EL (cell line): ENCODE measurements at regions not wholly inside any gene's neighbourhood (a gene's known extent, or its start where the extent isn't known, plus 50 kb on each side); places are given as distances from the start of the nearest gene placed in this dataset.
"Not testable (repeated sequence)": the region's sequence is repeated elsewhere in the genome, so short reads cannot be mapped to it uniquely, and the experiment has no call there.

Source experiments
- DNase-seq: peaks from one replicate; pipeline ENCODE4 v3.0.0-alpha.2; 2016

DNA sequence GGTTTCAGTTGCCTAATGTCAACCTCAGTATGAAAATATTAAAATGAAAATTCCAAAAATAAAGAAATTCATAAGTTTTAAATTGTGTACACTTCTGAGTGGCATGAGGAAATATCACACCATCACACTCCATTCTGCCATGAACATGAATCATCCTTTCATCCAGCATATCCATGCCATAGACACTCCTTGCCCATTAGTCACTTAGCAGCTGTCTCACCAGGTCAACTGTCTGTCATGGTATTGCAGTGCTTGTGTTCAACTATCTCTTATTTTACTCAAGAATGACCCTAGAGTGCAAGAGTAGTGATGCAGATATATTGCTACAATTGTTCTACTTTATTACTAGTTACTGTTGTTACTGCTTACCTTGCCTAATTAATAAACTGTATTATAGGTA is 712.4 kb downstream of the EPHA7 start:
- DNase-seq, result no peak

GRCh38 chr6:92701425-92702096 is 717.8 kb downstream of the EPHA7 start:
- no peak for DNase-seq

- DNase-seq, result no peak
These were observed 718.9 kb downstream of the EPHA7 start for GRCh38 chr6:92700411-92700810.

DNA sequence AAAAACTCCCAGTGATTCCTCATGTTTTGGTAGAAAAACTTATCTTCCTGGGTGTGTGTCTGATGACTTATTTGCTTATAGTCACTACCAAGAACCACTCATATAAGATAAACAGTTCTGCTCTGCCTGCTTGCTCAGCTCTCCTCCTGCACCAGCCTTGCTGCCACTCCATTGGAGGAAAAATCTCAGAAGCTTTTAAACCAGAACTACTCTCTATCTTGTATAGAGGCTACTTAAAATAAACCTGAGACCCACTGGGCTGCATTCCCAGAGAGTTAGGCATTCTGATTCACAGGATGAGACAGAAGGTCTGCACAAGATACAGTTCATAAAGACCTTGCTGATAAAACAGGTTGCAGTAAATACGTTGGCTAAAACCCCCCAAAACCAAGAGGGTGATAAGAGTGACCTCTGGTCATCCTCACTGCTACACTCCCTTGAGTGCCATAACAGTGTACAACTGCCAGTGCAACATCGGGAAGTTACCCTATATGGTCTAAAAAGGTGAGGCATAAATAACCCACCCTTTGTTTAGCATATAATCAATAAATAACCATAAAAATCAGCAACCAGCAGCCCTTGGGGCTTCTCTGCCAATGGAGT is 728.3 kb downstream of the EPHA7 start:
- DNase-seq, result no peak

DNA sequence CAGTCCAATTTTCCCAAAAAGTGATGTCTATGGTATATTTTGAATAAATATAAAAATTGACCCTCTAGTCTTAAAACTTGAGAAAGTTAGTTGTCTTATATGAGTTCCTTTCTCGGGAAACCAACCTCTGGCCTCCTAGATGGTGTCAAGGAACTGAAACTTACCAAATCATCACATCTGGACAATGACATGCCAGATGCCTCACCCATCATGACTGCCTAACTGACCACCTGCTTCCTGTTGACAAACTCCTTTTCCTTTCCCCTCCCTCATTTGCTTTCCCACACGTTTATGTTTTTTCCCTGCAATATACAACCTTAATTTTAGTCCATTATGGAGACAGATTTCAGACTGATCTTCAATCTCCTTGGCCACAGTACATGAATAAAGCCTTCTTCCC is 731.0 kb downstream of the EPHA7 start:
- no peak for DNase-seq

- DNase-seq, result no peak
These were observed 732.1 kb downstream of the EPHA7 start for GRCh38 chr6:92687278-92687677.

GRCh38 chr6:92684386-92684785 is 735.0 kb downstream of the EPHA7 start:
- no peak for DNase-seq

DNA sequence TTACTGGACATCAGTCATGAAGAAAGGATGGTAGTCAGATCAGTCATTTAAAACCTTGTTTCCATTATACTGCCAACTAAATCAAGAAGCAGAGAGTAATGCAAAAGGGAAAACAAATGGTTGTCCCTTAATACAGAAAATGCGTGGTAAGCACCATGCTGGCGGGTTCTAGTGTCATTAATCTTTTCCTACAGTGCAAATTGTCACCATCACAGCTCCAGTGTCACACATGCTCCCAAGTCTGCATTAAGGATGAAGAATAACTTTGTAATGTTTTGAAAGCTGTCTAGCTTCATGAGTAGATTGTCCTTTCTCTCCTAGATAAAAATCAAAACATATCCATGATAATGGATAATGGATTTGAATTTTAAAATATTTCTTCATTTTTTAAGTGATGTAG is 735.6 kb downstream of the EPHA7 start:
- no peak for DNase-seq

DNA sequence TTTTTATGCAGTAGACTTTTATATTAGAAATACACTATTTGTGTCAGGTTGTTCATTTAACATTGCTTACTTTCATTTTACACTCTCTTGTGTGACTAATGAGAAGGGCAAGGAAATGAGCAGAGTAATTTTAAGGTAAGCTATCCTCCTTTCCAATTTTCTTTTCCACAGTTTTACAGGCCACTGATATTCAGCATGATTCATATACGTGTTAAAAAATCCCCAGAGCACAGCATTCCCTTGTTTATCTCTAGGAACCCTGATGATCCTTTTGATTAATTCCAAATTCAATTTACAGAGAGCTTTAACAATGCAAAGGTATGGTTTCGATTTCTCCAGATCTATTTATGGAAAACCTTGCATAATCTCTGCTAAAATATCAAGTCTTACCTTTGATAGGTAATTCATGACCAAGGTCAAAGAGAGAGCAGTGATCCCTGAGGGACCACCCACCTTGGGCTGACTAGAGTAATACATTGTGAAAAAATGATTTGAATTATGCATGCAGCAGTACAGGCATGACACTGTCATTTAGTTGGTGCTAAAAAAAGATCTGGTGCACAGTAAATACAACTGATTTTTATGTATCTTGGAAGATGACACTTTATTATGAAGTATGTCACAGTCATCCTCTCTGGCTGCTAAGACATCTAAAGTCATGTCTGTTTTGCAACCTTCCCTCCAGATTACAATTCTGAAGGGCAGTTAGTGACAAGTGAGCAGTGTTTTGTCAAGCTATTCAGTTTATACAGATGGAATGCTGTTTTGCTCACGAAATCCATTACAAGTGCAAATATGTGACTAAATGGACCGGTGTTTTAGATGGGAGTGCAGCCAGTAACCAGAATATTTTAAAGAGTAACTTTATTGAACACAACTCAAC is 736.6 kb downstream of the EPHA7 start:
- DNase-seq, result no peak

- no peak for DNase-seq
These were observed 738.0 kb downstream of the EPHA7 start for GRCh38 chr6:92681401-92681800.

DNA sequence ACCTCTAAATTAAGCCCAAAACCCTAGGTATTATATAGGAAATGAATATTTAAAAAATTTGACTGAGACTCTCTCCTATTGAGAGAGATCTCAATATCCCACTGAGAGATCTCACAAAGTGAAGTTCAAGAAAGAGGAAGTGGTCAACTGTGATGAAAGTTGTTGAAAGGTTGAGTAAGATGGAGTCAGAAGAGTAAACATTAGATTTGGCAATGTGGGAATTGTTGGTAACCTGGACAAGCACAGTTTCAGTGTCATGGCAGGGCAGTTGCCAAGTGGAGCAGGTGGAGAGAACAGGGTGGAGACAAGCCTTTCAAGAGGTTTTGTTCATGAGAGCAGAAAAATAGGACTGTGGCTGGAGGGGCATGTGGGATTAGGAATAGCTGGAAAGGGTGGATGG is 747.9 kb downstream of the EPHA7 start:
- not testable (repeated sequence) for DNase-seq

GRCh38 chr6:92667843-92668242 is 751.5 kb downstream of the EPHA7 start:
- DNase-seq, result no peak

GRCh38 chr6:92648364-92649086 is 770.8 kb downstream of the EPHA7 start:
- DNase-seq, result no peak

- DNase-seq, result no peak
These were observed 771.7 kb downstream of the EPHA7 start for GRCh38 chr6:92647630-92648029.

- not testable (repeated sequence) for DNase-seq
These were observed 775.1 kb downstream of the EPHA7 start for GRCh38 chr6:92644104-92644791.

DNA sequence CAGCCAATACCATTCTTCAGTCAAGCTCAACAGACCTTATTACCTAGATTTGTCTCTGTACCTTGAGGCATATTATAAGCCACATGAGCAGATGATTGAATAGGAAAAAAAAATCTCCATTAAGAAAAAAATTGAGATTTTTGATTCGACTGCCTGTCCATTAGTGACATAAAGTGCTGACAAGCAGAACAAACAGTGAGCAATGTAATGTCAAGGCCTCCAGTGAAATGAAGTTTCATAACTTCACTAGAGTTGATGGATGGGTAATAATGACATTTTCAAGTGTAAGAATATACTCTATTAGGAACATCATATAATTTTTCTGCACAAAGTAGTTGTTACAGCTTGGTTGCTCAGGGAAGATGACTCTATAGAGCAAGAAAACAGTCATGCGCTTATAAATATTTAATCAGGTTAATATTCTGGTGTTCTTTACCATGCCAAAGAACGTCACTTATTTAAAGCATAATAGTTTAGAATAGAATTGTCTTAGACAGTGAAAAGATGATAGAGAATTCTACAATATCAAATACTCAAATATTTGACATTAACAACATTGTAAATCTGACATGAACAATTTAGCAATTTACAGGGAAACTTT is 783.7 kb downstream of the EPHA7 start:
- no peak for DNase-seq

DNA sequence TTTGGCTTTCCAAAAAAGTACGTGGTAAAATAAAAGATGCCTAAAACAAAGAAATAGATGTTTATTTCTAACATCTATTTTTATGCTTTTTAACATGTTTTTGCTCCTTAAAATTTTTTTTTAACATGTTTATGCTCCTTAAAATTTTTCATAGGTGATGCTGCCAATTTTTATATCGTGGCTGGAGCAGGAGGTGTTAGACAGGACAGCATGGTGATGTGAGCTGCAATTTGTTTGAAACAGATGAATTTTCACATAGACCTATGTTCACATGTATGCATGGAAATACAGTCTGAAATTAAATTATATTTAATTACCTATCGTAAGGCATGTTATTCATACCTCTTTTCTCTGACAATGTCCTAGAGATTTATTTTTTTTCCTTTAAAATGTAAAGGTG is 784.8 kb downstream of the EPHA7 start:
- DNase-seq, result no peak

DNA sequence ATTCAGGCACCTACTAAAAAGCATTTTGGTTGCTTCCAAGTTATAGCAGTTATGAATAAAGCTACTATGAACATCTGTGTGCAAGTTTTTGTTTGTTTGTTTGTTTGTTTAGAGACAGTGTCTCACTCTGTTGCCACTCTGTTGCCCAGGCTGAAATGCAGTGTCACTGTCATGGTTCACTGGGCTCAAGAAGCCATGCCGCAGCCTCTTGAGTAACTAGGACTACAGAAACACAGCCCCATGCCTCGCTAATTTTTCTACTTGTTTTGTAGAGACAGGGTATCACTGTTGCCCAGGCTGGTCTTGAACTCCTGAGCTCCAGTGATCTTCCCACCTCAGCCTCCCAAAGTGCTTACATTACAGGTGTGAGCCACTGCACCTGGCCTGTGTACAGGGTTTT is 795.9 kb downstream of the EPHA7 start:
- DNase-seq, result no peak

- DNase-seq, result no peak
These were observed 801.6 kb downstream of the EPHA7 start for GRCh38 chr6:92617721-92618120.

- DNase-seq, result no peak
These were observed 810.6 kb downstream of the EPHA7 start for GRCh38 chr6:92608751-92609150.

DNA sequence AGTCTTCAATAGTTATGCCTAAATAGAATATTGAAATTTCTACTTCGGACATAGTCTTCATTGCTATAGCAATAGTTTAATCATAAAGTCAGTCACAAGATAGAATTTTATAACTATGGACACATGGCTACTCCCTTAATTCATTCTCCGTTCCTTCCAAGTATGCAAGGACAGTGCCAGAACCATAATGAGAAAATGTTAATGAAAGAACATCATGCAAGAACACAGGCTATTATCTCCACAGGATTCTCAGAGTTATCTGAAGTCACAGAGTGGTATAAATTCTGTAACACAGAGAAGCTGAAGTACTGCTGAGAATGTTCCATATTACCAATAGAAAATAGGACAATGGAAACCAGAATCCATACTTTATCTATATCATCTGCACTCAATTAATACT is 826.2 kb downstream of the EPHA7 start:
- DNase-seq, result no peak

DNA sequence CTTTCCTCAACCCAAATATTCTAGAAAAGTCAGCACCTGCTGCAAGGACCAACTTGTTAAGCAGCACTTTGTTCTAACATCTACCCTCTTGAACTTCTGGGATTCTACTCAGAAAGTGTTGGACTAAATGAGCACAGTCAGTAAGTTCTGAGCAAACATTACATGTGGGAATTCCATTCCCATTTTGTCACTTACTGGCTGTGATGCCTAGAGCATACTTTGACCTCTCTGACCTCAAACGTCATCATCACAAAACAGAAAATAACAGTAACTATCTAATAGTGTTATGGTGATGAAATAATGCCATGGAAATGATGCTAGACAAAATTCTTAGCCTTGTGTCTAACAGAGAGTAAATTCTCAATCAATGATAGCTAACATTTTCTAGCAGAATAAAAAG is 829.4 kb downstream of the EPHA7 start:
- DNase-seq, result no peak
